IPS DF 4.7 (cell line): ENCODE measurements at regions not wholly inside any gene's neighbourhood (a gene's known extent, or its start where the extent isn't known, plus 50 kb on each side); places are given as distances from the start of the nearest gene placed in this dataset.
"Not testable (repeated sequence)": the region's sequence is repeated elsewhere in the genome, so short reads cannot be mapped to it uniquely, and the experiment has no call there.

Experiments
- DNase-seq: peaks from one replicate; pipeline ENCODE4 v3.0.0-alpha.2; 2013; ENCODE audit warnings: low spot score; ENCODE audit errors: extremely low read depth

DNA sequence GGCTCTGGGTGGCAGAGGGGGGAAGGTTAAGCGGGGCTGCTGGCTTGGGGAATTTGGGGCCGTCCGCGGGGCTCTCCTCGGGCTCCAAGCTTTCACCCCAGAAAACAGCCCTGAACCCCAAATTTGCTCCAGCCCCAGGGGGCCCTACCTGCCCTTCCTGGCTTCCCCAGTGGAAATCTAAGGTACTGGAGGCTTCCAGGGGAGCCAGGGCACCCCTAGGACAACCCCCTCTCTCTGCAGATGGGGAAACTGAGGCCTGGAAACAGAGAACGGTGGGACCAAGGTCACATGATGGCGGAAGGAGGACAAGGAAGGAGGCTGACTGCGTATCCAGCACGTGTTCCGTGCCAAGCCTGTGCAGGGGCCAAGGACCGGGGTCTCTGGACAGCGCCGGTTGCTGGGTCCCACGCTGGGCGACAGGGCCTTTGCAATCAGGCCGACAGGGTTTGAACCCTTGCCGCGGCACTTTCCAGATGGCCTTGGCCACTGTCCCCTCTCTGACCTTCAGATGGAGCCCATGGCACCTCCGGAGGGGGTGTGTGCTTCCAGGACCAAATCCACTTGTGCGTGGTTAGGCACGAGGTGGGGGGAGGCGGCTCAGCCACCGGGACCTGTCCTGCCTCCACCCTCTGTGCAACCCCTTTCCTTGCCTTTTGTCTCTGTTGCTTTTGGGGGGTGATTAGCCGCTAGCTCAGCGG, 183.1 kb downstream of the C9orf50 start:
- no peak for DNase-seq

DNA sequence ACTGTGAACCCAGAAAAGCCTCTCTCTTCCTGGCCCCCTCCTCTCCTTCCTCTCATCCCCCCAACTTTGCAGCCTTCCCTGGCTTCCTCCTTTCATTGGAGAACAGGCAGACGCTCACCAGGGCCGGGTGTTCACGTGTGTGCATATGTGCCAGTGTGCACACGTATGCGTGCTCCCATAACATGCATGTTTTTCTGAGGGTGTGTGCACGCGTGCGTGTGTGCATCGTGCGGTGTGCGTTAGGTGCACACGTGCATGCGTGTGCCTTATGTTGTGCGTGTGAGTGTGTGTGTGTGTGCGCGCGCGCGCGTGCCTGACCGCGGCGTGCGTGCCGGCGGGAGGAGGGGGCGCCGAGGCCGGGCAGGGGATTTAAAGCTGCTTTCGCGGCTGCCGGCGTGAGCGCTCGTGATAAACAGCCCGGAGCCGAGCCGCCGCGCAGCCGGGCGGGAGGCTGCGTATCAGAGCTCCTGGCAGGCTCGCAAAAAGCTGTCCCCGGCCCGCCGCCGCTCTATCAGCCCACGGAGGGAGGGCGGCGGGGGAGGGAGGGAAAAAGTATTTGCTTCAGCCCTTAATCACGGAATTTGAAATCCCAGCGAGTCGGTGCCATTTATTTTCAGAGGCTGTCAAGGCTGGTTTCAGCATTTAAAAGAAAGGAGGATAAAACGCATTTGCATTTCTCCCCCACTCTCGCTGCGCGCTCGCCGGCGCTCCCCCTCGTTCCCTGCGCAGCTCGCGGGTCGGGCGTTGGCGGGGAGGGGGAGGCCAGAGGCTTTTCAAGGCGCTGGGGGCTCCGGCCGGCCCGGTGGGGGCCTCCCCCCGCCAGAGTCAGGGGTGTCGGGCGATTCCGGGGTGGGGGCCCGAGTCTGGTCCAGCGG, 183.9 kb downstream of the C9orf50 start:
- DNase-seq: no peak

DNA sequence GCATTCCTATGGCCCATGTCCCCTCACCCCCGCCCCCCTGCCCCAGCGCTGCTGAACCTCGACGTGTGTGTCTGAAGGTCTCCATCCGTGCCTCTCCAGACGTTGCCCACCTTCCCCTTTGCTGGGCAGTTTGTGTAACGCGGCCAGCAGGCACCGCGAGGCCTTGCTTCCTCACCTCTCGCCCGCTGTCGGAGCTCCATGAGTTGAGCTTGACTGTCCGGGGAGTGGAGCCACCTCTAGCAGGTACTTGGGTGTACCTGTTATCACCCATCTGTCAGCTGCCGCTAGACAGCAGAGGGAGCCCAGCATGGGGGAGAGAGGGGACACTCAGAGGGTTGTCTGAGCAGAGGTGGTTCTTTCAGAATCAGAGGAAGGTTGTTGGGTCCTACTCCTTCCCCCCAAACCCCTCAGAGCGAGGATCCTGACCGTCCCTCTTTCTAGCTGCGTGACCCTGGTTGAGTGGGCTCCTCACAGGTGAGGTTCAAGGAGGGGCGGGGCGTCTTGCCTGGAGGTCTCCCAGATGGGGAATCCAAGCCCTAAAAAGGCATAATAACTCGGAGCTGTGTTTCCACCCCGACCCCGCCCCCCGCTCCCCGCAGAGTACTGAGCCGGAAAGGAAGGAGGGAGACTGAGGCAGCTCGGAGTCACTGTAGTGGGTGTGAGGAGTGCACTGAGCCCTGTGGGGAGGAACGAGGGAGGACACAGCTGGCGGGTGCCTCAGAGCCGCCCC, 184.7 kb downstream of the C9orf50 start:
- no peak for DNase-seq

DNA sequence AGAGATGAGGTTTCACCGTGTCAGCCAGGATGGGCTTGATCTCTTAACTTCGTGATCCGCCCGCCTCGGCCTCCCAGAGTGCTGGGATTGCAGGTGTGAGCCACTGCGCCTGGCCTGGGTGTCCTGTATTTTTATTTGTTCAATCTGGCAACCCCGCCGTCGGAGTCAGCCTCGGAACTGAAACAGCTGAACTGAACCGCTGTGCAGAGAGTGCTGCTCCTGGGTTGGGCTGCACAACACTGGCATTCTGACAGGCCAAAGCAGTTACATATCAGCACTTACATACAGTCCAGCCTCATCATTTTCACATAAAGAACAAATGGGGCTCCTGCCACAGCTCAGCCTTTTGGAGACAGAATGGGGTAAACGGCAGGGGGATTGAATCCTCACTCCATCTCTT, 185.6 kb downstream of the C9orf50 start:
- no peak for DNase-seq

DNA sequence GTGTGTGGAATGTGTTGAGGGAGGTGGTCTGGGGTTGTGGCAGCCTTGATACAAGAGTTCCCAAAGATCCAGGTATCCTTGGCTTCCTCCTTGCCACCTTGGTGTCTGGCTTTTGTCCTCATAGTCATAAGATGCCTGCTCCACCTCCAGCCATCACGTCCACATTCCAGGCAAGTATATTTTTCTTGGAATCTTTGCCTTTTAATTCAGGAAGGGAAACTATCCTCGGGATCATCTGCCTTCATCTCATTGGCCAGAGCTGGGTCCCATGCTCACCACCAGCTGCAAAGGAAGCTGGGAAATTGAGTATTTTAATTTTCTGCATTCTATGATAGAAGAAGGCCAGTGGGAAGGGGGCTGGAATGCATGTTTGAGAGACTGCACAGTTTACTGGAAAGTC, 186.7 kb downstream of the C9orf50 start:
- DNase-seq: no peak

DNA sequence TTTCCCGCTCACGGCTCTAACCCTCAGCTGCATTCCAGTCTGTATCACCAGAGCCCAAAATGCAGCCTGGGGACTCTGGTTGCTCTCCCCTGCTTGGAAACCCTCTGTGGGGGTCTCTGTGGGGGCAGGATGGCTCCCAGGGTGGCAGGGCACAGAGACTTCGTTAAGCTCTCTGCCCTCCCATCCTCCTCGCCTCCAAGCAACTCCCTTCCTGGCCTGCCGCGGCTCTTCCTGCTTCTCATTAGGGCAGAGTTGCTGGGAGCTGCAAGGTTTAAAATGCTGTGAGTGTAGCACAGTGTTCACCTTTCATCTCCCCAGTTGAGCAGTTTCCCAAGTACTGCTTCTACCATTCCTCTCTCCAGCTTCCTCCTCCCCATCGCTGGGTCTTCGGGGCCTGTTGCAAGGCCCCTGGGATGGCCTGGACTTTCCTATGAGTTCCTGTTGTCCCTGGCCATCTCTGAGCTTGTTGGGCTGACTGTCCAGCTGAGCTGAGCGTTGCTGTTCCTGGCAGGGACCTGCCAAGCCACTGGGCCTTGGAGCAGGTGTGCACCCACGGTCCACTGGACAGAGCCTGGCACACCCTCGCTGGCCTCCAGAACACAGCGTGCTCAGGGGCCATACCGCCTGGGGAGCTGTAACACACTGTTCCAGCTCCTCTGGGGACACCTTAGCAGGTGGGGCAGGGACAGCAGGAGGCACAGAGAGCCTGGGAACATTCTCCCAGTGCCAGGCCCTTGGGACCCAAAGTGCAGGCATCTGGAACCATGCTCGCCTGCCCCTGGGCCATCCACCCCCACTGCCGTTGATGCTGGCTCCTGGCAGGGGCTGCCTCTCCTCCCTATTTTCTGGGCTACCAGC, 188.4 kb downstream of the C9orf50 start:
- DNase-seq: no peak

DNA sequence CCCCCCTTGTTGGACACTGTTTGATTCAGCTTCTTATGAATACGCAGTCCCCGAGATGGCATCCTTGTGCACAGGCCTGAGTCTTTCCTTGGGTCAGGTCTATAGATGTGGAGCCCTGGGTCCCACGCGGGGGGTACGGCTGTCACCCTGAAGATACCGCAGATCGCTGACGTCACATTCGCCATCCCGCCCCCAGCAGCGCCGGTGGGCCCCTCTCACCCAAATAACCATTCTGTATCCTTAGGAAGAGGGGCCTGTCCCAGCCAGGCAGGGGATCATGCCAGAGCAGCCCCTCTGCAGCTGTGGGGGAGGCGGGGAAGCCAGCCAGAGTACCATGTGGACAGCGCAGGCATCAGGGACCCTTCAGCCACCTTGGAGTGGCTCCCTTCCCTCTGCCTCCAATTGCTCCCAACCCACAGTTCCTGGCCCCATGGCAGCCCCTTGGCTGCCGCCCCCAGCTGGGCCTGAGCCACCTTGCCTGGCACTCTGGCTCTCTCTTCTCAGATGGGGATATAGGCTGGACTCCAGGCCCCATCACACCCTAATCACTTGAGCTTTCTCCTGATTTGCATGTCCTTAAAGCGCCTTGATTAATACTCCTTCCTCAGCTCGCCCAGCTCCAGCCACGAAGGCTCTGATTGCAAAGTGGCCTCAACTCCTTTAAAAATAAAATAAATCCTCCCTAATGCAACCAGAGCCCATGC, 189.8 kb downstream of the C9orf50 start:
- no peak for DNase-seq

DNA sequence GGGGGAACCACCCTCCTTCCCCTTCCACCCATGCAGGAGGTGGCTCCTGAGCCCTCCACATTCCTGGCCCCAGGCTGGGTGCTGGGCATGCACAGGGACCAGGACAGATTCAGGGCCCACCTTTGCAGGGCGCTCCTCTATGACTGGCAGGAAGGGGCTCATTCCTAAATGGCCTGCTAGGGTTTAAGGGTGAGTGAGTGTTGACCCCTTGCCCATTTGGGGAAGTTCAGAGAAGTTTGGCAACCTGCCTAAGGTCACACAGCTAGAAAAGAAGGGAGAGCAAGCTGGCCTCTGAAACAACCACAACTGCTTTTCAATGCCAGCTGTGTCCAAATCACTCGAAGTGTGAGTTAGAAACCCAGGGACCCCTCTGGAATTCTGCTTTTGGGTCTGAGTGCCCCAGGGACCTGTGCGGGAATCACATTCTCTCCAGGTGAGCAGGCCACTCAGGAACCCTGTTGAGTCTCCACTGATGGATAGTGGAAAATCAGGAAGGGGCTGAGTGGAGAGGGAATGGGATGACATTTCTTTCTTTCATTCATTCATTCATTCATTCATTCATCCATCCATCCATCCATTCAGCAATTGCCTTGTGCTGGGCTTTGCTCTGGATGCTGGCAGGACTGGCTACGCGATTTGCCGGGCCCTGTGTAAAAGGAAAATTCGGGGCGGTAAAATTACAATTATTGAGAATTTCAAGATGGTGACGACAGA, 191.9 kb downstream of the C9orf50 start:
- DNase-seq: no peak

DNA sequence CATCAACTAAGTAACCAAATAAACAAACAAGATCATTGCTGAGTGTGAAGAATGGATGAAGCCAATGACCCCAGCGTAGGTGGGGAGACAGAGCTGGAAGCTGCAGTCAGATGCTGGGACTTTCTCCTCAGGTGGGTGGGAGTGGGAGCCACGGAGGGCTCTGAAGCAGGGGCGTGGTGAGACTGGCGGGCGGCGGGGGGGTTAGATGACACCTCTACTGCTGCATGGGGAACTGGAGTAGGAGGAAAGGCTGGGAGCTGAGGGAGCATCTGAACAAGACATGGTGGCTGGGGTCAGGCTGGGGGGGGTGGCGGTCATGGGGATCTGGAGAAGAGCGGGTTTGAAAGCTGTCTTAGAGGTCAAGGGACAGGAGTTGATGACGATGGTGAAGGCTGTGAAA, 193.8 kb downstream of the C9orf50 start:
- no peak for DNase-seq

DNA sequence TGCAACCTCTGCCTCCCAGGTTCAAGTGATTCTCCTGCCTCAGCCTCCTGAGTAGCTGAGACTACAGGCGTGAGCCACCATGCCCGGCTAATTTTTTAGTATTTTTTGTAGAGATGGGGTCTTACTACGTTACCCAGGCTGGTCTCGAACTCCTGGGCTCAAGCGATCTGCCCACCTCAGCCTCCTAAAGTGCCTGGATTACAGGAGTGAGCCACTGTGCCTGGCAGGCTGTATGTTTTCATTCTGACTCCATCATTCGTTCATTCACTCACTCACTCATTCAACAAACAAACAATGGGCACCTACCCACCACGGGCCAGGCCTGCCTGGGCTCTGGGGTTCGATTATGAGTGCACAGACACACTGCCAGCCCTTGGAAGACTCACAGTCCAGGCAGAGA, 197.1 kb downstream of the C9orf50 start:
- DNase-seq: not testable (repeated sequence)

DNA sequence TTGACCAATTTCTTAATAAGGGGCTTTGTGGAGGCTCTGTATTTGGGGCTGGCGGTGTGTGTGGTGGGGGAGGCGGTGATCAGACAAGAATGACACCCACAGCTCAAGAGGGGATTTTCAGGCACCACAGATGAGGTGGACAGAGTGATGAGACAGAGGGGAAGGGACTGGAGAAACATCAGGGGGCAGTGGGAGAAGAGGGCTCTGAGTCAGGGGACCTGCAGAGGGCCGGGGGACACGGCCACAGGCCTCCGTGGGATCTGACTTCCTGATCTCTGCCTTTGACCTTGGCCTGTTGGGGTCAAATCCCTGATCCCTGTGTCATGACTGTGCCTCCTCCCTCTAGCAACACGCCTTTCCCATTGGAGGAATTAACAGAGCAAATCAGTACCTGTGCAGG, 197.7 kb downstream of the C9orf50 start:
- no peak for DNase-seq

DNA sequence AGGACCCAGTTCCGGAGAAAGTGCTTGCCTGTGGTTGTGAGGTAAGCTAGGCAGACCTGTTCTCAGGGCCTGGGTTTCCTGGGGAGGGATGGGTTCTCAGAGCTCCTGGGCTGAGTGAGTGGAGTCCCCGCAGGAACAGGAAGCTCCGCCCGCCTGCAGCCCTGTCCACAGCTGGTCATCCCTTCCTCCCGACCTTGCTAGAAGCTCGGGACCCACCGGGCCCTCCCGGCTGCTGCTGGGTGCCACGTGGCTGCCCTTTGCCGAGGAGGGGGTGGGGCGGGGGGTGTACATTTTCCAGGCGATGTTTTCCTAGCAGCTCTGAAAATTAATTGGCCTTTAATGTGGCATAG, 198.1 kb downstream of the C9orf50 start:
- DNase-seq: no peak

DNA sequence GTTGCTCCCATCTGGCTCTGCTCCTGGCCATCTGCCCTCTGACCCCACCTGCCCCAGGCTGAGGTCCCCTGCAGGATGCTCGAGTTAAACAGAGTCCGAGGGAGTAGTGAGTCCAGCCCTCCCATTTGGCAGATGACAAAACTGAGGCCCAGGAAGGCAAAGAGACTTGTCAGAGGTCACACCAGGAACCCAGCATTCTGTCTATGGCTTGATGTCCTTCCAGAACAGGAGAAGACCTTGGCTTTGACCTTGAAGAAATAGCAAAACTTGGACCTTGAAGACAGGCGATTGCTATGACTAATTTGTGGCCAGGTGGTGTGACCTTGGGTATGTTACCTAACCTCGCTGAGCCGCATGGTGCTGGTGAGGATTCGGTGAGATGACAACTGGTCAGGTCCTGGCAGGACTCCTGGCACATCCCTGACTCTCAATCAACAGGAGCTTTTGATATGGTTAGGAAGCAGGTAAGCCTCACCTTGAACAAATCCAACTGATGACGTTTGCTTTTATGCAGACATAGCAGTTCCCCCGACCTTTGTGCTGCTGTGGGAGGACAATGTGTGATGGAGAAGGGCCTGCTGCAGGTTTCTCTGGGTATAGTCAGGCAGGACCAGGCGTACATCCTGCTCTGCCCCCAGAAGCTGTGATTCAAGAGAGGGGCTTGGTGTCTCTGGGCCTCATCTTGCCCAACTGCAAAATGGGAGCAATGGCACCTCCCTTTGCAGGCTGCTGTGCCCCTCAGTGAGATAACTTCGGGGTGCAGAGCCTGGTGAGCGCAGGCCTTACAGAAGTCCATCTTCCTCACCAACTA, 198.7 kb downstream of the C9orf50 start:
- DNase-seq: no peak

DNA sequence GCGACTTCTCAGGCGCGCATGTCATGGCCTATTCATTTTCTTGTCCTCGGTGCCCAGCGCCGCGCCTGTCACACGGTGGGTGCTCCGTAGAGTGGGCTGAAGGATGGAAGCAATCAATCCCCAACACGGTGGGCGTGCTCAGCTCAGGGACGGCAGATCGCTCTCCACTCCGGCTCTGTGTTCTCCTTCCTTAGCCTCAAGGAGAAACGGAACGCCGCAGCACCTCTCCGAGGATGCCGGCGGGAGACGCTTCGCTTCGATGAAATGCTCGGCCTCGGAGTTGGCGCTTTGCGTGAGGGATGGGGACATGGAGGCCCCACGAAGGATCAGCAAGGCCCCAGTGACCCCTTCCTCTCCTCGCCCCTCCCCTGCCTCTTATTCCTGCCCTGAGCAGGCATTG, 199.5 kb downstream of the C9orf50 start:
- DNase-seq: no peak

DNA sequence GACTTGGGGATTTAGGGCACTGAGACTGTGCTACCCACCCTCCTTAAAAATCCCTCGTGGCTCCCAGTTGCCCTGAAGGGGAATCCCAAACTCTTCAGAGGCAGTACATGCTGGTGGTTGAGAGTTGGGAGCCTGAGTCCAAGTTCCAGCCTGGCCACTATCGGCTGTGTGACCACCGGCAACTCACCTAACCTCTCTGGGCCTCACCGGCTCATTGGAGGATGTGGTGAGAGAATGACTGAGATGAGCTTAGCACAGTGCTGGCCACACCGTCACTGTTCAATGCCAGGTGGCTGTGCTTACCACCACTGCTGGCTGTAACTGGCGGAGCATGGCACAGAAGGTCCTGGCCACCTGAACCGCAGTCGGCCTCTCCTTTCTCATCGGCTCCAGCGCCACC, 200.2 kb downstream of the C9orf50 start:
- DNase-seq: no peak

DNA sequence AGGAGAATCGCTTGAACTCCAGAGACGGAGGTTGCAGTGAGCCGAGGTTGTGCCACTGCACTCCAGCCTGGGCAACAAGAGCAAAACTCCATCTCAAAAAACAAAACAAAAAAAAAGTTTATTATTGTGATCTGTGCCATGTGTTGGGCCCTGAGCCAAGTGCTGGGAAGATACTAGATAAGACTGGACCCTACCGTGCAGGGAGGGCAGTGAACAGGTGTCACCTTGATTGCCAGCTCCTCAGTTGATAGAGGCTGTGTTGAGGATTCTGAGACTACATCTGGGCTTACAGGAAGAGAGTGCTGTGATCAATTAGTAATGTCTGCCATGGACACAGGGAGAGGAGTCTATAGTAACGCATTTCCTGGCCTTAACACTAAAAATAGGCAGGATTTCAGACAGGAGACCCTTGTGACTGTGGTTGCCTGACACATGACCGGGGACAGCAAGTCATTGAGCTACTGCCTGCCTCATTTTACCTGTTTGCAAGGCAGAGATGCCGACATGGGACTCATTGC, 201.5 kb downstream of the C9orf50 start:
- DNase-seq: no peak

DNA sequence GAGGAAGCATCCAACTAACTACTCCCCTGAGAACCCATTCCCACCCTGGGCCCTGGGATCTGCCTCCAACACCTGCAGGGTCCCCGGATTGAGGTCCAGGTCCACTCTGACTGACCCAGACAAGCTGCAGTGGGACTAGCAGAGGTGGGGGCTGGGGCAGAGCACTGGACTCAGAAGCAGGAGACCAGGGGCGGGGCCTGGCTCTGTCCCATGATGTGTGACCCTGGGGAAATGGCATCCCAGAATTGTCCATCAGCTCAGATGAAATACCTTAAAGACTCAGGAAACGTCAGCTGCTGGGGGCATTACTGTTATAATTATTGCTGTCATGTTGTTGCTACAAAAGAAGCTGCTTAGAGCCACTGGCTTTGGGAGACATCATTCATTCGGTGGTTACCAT, 202.4 kb downstream of the C9orf50 start:
- DNase-seq: no peak

DNA sequence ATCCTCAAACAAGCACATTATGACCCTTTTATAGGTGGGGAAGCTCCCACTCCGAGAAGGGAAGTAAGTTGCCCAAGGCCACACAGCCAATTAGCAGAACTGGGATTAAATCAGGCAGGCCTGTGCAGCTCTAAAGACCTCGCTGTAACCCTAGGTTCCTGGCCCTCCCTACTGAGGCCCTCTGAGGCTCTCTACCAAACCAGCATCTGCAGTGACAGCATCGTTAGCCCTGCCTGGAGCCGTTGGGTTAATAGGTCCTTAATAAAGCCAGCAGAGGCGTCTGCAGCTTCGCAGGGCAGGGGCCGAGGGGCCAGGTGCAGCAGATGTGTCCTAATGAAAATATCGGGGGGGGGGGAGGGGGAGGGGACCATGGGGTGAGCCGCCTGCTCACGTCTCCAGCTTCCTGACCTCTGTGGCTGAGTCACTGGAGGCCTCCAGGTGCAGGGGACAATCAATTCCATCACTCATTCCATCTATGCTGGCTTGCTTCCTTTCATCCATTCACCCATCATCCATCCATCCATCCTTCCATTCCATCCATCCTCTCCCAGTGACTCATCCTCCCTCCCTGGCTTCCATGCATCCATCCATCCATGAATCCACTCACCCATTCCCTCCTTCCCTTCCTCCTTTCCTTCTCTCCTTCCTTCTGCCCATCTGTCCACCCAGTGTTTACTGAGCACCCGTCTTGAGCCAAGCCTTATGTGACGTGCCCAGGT, 203.9 kb downstream of the C9orf50 start:
- no peak for DNase-seq
